Choroid plexus epithelial cell (primary cell): ENCODE measurements at regions not wholly inside any gene's neighbourhood (a gene's known extent, or its start where the extent isn't known, plus 50 kb on each side); places are given as distances from the start of the nearest gene placed in this dataset.

ENCODE experiments used
- DNase-seq: peaks from one replicate; pipeline ENCODE4 v3.0.0-alpha.2; 2010; ENCODE audit warnings: low read depth
- H3K4me3 ChIP-seq: 2 replicates; pipeline ENCODE4 v1.5.1; 2011; ENCODE audit warnings: low read depth, mild to moderate bottlenecking, control low read depth, low read length, moderate library complexity
- TF ChIP-seq, protein P1 (sequence below): conservative IDR thresholded peaks from 2 replicates; pipeline ENCODE4 v1.5.1; 2011; ENCODE audit warnings: low read depth, mild to moderate bottlenecking, control low read depth, inconsistent platforms, low read length, moderate library complexity

DNA sequence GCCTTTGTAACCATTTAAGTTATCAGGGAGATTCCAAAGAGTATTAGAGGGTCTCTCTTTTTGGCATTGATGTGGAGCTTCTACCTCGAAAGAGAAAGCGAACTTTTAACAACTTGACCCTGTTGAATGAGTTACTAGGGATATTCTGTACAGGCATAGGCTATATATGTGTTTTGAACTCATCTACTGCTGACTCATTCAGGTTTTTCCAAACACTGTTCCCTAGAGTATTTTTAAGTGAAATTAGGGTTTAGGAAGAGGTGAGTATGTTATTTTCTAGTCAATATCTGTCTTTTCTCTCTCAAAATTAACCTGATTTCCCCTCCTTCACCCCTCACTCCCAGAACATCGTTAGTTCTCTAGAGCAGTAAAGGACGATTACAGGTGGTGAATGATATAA is 228.1 kb upstream of the C2CD4B start:
- DNase-seq, result no peak
- no peak overlapping the region for H3K4me3 ChIP-seq
- TF ChIP-seq, protein P1, sequence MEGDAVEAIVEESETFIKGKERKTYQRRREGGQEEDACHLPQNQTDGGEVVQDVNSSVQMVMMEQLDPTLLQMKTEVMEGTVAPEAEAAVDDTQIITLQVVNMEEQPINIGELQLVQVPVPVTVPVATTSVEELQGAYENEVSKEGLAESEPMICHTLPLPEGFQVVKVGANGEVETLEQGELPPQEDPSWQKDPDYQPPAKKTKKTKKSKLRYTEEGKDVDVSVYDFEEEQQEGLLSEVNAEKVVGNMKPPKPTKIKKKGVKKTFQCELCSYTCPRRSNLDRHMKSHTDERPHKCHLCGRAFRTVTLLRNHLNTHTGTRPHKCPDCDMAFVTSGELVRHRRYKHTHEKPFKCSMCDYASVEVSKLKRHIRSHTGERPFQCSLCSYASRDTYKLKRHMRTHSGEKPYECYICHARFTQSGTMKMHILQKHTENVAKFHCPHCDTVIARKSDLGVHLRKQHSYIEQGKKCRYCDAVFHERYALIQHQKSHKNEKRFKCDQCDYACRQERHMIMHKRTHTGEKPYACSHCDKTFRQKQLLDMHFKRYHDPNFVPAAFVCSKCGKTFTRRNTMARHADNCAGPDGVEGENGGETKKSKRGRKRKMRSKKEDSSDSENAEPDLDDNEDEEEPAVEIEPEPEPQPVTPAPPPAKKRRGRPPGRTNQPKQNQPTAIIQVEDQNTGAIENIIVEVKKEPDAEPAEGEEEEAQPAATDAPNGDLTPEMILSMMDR, result no peak

DNA sequence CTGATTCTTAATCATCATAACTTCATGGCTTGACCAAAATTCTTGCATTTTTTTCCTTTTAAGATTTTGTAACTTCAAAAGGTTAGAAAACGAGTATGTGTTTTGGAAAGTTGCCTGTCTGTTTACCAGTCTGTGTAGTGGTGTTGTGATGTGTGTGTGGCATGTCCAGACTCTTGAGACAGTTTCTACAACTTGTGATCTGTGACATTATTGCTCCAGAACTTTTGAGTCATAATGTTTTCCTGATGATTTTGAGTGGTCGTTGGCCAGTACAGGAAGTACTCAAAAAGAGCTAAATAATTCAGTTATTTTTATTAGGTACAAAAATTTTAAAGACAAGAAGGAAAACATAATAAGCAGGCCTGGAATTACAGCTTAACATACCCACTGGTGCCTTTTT is 229.0 kb upstream of the C2CD4B start:
- no peak for DNase-seq
- TF ChIP-seq, protein P1, result no peak
- H3K4me3 ChIP-seq, result no peak overlapping the region

DNA sequence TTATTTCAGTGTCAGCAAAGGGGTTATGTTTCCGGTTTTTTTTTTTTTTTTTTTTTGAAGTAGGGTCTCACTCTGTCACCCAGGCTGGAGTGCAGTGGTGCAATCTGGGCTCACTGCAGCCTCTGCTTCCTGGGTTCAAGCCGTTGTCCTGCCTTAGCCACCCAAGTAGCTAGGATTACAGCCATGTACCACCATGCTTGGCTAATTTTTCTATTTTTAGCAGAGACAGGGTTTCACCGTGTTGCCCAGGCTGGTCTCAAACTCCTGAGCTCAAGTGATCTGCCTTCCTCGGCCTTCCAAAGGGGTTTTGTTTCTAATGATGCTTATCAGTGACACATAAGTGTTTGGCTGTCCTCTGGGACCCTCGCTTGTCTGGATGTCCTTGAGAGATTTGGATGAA is 235.7 kb upstream of the C2CD4B start:
- TF ChIP-seq, protein P1, result no peak
- DNase-seq, result no peak
- no peak overlapping the region for H3K4me3 ChIP-seq

DNA sequence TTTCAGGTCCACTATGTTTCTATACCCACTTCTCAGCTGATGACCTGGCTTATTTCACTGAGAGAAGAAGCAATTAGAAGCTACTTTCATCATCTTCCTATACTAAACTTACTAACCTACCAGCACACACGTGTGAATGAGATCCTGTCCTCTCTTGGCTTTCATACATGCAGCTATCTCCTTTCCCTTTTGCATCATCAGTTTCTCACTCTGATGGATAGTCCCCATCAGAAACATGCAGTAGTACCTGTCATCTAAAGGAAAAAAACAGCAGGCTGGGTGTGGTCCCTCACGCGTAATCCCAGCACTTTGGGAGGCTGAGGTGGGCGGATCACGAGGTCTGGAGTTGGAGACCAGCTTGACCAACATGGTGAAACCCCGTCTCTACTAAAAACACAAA is 237.6 kb upstream of the C2CD4B start:
- no peak for DNase-seq
- TF ChIP-seq, protein P1, result no peak
- no peak overlapping the region for H3K4me3 ChIP-seq

DNA sequence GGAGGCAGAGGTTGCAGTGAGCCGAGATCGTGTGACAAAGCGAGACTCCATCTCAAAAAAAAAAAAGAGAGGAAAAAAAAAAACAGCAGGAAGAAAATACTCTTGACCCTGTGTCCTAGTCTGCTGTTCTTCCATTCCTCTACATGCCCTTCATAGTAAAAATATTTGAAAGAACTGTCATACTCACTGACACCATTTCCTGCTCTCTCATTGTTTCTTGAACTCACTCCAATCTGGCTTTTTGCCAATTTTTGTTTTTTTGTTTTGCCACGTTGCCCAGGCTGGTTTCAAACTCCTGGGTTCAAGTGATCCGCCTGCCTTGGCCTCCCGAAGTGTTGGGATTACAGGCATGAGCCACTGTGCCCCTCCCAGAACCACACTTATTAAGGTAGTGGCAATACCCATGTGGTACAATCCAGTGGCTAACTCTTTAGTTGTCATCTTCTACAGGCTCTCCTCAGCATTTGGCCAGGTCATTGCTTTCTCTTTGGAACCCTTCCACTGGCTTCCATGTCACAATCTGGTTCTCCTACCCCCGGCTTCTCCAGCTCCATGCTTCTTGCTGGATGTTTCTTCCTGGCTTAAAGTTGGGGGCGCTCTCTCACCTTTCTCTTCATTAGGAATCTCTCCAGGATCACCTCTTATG is 238.2 kb upstream of the C2CD4B start:
- no peak overlapping the region for H3K4me3 ChIP-seq
- TF ChIP-seq, protein P1, result no peak
- peak; percentile 85 for DNase-seq

DNA sequence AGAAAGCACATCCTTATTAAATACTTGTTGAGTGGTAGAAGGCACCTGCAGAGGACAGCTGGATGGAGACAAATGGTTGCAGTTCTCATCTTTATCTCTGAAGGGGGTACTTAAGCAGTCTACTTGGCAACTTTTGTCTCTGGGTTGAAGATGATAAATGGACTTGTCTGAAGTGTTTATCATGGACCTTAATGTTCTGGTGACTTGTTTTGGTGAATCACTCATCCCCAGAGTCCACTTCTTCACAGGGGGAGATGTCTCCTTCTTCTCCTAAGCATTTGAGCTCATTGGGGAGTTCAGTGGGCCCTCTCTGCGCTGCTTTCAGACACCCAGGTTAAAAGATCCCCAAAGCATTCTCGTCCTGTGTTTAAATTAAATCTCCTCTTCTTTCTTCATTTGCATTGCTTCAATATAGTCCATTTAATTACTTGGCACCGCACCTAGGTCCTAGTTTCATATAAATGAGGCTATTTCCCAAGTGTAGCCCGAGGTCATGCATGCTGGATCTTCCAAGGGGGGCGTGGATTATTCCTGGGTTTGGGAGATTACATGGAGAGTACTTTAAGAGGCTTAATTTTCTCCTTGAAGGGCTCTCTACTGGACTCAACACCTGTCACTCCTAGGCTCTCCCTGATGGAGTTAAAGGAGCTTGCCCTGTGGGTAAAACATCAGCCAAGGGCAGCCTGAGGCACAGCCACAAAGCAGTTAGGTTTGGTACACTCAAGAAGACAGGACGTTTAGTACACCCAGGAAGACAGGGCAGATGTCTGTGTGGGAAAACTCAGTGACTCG is 239.3 kb upstream of the C2CD4B start:
- TF ChIP-seq, protein P1, result no peak
- DNase-seq, result no peak
- no peak overlapping the region for H3K4me3 ChIP-seq

DNA sequence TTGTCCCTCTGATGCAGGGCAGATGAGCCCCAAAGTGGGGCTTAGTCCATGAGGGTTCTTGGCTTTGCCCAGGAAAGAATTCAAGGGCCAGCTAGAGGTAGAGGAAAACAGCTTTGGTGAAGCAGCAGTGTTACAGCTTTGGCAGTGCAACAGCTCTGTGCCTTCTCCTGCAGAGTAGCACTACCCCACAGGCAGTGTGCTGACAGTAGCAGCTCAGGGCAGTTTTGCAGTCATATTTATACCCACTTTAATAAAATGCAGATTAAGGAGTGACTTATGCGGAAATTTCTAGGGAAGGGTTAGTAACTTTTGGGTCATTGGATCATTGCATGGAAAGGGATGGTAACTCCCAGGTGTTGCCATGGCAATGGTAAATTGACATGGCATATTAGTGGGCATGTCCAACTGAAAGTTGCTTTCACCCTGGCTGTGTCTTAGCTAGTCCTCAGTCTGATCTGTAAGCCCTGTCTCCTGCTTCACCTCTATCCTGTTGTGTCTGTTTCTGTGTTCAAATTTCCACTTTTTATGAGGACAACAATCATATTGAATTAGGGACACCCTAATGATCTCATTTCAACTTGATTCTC is 241.3 kb upstream of the C2CD4B start:
- H3K4me3 ChIP-seq, result no peak overlapping the region
- DNase-seq, result no peak
- TF ChIP-seq, protein P1, result no peak
